ENCODE measurements at regions not wholly inside any gene's neighbourhood (a gene's known extent, or its start where the extent isn't known, plus 50 kb on each side); places are given as distances from the start of the nearest gene placed in this dataset.

- TF ChIP-seq FOXA1 (IDR thresholded peaks at IDR 0.05) = no peak
- TF ChIP-seq CTCF (IDR thresholded peaks at IDR 0.05; ENCODE audit: low read depth, low read length, missing input control) = no peak
- no peak for TF ChIP-seq TAF1 (conservative IDR thresholded peaks at IDR 0.05)
- no peak for TF ChIP-seq YY1 (IDR thresholded peaks at IDR 0.05)
- no peak for TF ChIP-seq SP1 (IDR thresholded peaks at IDR 0.05)
- TF ChIP-seq GABPA (IDR thresholded peaks at IDR 0.05 in 1 of 2, conservative IDR thresholded peaks at IDR 0.05 in 1 of 2) = no peak
- no peak for TF ChIP-seq REST (IDR thresholded peaks at IDR 0.05)
- TF ChIP-seq ZBTB33 (IDR thresholded peaks at IDR 0.05) = no peak
- no peak for TF ChIP-seq EGR1 (IDR thresholded peaks at IDR 0.05; ENCODE audit: low read depth in 2 of 2)
- no peak for TF ChIP-seq RXRA (IDR thresholded peaks at IDR 0.05)
- no peak for TF ChIP-seq MAX (IDR thresholded peaks at IDR 0.05)
- no peak for TF ChIP-seq RAD21 (IDR thresholded peaks at IDR 0.05)
- TF ChIP-seq HNF4A (conservative IDR thresholded peaks at IDR 0.05) = no peak
Observed at GRCh38 chr1:96418969-96419368, 302.6 kb upstream of the PTBP2 start.

Measured in liver (tissue), 3 donors.